B cell (primary cell): ENCODE measurements at regions not wholly inside any gene's neighbourhood (a gene's known extent, or its start where the extent isn't known, plus 50 kb on each side); places are given as distances from the start of the nearest gene placed in this dataset.

Experiments used
- EZH2 ChIP-seq: IDR thresholded peaks from 2 replicates; pipeline ENCODE4 v1.6.1; 2012; ENCODE audit warnings: borderline replicate concordance, low read depth, mild to moderate bottlenecking, moderate library complexity, low read length; ENCODE audit not compliant: insufficient read depth, poor library complexity, severe bottlenecking
- TF ChIP-seq, protein P1 (sequence below): fragments of 200-600 bp; IDR thresholded peaks from one replicate; pipeline ENCODE4 v1.8.0; 2022; ENCODE audit warnings: antibody characterized with exemption, mild to moderate bottlenecking

- TF ChIP-seq, protein P1, sequence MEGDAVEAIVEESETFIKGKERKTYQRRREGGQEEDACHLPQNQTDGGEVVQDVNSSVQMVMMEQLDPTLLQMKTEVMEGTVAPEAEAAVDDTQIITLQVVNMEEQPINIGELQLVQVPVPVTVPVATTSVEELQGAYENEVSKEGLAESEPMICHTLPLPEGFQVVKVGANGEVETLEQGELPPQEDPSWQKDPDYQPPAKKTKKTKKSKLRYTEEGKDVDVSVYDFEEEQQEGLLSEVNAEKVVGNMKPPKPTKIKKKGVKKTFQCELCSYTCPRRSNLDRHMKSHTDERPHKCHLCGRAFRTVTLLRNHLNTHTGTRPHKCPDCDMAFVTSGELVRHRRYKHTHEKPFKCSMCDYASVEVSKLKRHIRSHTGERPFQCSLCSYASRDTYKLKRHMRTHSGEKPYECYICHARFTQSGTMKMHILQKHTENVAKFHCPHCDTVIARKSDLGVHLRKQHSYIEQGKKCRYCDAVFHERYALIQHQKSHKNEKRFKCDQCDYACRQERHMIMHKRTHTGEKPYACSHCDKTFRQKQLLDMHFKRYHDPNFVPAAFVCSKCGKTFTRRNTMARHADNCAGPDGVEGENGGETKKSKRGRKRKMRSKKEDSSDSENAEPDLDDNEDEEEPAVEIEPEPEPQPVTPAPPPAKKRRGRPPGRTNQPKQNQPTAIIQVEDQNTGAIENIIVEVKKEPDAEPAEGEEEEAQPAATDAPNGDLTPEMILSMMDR, result no peak
- TF ChIP-seq EZH2, result no peak
These were observed 184.2 kb downstream of the NSG2 start for GRCh38 chr5:174229514-174230370.
